ENCODE measurements at regions not wholly inside any gene's neighbourhood (a gene's known extent, or its start where the extent isn't known, plus 50 kb on each side); places are given as distances from the start of the nearest gene placed in this dataset.
A peak's percentile ranks its signal among the peaks of the same experiment; 100 is the strongest.

DNA sequence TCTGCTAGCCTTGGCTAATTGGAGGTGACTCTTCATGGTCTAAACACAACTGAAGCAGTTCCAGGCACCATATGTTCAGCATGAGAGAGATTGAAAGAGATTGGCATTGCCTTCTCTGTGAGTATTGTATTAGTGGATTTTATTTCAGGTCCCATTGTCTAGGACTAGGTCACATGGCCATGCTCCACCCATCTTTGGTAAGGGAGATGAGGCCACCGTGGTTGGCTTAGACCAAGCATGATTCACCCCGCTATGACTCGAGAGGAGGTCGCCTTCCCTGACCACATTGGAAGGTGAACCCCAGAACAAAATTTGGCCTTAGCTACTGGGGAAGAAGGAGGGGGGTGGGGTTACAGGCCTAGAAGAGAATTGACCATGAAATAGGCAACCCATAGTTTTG lies 109.9 kb upstream of the BCOR start:
- ATAC-seq (ENCODE audit: poor library complexity) (no peak), DNase-seq (peak in 3 of 14 experiments; percentile 21 to 56 (median 39))
- Histone ChIP-seq H3K27ac (ENCODE audit: low read depth in 1 of 2, low read length in 2 of 2) (no peak overlapping the region), H3K36me3 (ENCODE audit: insufficient read depth, low read length) (no peaks in the 10 kb centered on the region), H3K4me3 (ENCODE audit: low read length) (no peak overlapping the region), H3K4me1 (ENCODE audit: insufficient read depth, low read length) (peaks cover 11% of the 10 kb centered on the region), H3K27me3 (ENCODE audit: control insufficient read depth in 1 of 2, insufficient read depth in 2 of 2, low read length in 2 of 2) (no peaks in the 10 kb centered on the region), H3K9me3 (ENCODE audit: control insufficient read depth in 1 of 2, insufficient read depth in 1 of 2, low read length in 2 of 2) (no peaks in the 10 kb centered on the region)
- Mint-ChIP-seq H3K27ac (no peak overlapping the region), H3K4me3 (no peak overlapping the region), H3K4me1 (ENCODE audit: low read depth) (peaks cover 5% of the 10 kb centered on the region), H3K36me3 (ENCODE audit: low read depth) (no peaks in the 10 kb centered on the region), H3K9me3 (no peaks in the 10 kb centered on the region), H3K27me3 (no peaks in the 10 kb centered on the region)
- CTCF ChIA-PET = no interaction called here
- POLR2A ChIA-PET = no interaction called here
- TF ChIP-seq, protein P1, sequence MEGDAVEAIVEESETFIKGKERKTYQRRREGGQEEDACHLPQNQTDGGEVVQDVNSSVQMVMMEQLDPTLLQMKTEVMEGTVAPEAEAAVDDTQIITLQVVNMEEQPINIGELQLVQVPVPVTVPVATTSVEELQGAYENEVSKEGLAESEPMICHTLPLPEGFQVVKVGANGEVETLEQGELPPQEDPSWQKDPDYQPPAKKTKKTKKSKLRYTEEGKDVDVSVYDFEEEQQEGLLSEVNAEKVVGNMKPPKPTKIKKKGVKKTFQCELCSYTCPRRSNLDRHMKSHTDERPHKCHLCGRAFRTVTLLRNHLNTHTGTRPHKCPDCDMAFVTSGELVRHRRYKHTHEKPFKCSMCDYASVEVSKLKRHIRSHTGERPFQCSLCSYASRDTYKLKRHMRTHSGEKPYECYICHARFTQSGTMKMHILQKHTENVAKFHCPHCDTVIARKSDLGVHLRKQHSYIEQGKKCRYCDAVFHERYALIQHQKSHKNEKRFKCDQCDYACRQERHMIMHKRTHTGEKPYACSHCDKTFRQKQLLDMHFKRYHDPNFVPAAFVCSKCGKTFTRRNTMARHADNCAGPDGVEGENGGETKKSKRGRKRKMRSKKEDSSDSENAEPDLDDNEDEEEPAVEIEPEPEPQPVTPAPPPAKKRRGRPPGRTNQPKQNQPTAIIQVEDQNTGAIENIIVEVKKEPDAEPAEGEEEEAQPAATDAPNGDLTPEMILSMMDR (IDR thresholded peaks at IDR 0.05) = no peak
- intact Hi-C loops (cut with DNase I, micrococcal nuclease) = no loop called here

DNA sequence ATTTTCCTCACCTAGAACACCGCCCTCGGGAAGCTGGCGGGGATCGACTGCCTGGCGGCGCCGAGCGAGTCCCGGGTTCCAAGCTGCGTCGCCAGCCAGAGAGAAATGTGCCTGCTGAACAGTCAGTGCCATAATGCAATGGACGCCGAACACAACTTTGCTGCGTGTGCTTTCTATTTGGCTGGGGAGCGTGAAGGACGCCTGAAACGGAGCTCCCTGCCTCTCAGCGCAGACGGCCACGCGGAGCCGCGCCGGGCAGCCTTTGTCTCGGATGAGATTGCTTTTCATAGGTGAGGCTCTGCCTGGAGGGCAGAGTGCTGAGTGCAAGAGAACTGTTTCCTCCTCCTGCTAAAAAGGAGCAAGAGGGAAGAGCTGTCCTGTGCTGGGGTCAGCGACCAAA lies 107.7 kb upstream of the BCOR start:
- ATAC-seq (ENCODE audit: poor library complexity) (no peak), DNase-seq (no peak)
- Mint-ChIP-seq H3K27me3 (no peaks in the 10 kb centered on the region), H3K4me3 (no peak overlapping the region), H3K9me3 (no peaks in the 10 kb centered on the region), H3K4me1 (ENCODE audit: low read depth) (peaks cover 15% of the 10 kb centered on the region), H3K27ac (no peak overlapping the region), H3K36me3 (ENCODE audit: low read depth) (no peaks in the 10 kb centered on the region)
- intact Hi-C loops (cut with DNase I, micrococcal nuclease) = no loop called here
- TF ChIP-seq, protein P1 (IDR thresholded peaks at IDR 0.05) = no peak
- H3K4me1 ChIP-seq (ENCODE audit: insufficient read depth, low read length) = peaks cover 24% of the 10 kb centered on the region
- H3K27me3 ChIP-seq (ENCODE audit: control insufficient read depth in 1 of 2, insufficient read depth in 2 of 2, low read length in 2 of 2) = no peaks in the 10 kb centered on the region
- ChIA-PET POLR2A (no interaction called here), CTCF (no interaction called here)
- H3K27ac ChIP-seq (ENCODE audit: low read depth in 1 of 2, low read length in 2 of 2) = no peak overlapping the region
- H3K9me3 ChIP-seq (ENCODE audit: control insufficient read depth in 1 of 2, insufficient read depth in 1 of 2, low read length in 2 of 2) = no peaks in the 10 kb centered on the region
- H3K4me3 ChIP-seq (ENCODE audit: low read length) = no peak overlapping the region
- H3K36me3 ChIP-seq (ENCODE audit: insufficient read depth, low read length) = no peaks in the 10 kb centered on the region

DNA sequence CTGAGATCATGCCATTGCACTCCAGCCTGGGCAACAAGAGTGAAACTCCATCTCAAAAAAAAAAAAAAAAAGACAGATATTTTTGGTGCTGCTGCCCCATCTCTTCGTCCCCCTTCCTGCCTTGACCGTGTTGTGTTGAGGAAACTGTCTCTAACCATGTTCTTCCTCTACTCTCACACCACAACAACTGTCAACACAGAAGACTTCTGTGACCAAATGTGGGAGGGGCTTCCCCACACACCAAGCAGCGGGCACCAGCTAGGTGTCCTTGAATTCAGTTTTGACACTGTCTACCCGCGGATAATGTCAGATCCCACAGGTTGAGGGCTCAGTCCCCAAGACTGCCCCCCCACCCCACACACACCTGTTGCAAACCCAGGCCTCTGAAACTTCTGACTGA lies 104.7 kb upstream of the BCOR start:
- Mint-ChIP-seq H3K36me3 (ENCODE audit: low read depth) (no peaks in the 10 kb centered on the region), H3K4me3 (no peak overlapping the region), H3K4me1 (ENCODE audit: low read depth) (peaks cover 15% of the 10 kb centered on the region), H3K9me3 (no peaks in the 10 kb centered on the region), H3K27me3 (no peaks in the 10 kb centered on the region), H3K27ac (no peak overlapping the region)
- intact Hi-C loops (cut with DNase I, micrococcal nuclease) = no loop called here
- TF ChIP-seq, protein P1 (IDR thresholded peaks at IDR 0.05) = no peak
- ChIA-PET CTCF (no interaction called here), POLR2A (interaction anchor here (1.2 kb wide), 1 partner anchor 25 kb away, joined by 4 read pairs; no protein-coding TSS in a partner anchor)
- Histone ChIP-seq H3K27me3 (ENCODE audit: control insufficient read depth in 1 of 2, insufficient read depth in 2 of 2, low read length in 2 of 2) (no peaks in the 10 kb centered on the region), H3K4me3 (ENCODE audit: low read length) (no peak overlapping the region), H3K36me3 (ENCODE audit: insufficient read depth, low read length) (no peaks in the 10 kb centered on the region), H3K9me3 (ENCODE audit: control insufficient read depth in 1 of 2, insufficient read depth in 1 of 2, low read length in 2 of 2) (no peaks in the 10 kb centered on the region), H3K27ac (ENCODE audit: low read depth in 1 of 2, low read length in 2 of 2) (no peak overlapping the region), H3K4me1 (ENCODE audit: insufficient read depth, low read length) (peaks cover 21% of the 10 kb centered on the region)
- no peak for ATAC-seq (ENCODE audit: poor library complexity)
- peak in 3 of 14 experiments; percentile 18 to 57 (median 35) for DNase-seq
